ENCODE measurements at regions not wholly inside any gene's neighbourhood (a gene's known extent, or its start where the extent isn't known, plus 50 kb on each side); places are given as distances from the start of the nearest gene placed in this dataset.

DNA sequence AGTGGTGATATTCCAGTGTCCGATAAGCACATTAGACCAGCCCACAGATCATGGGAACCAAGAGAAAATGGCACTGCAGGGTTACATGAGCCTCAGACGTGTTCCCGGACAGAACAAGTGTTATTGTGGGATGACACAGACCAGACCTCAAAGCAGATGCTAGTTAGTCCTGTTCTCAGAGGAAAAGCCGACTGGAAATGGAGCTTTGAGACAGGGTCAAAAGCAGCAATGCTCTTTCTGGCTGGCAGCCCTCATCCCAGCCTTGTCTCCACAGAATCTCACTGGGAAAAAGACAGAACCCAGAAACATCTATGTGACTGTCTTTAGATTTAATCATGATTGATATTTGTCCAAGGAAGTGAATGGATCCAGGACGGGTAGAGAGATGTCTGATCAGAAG is 506.8 kb downstream of the INSC start:
- peaks cover 13 to 20% of the 10 kb centered on the region in 2 experiments for H3K4me1 Mint-ChIP-seq
- TF ChIP-seq, protein P1, sequence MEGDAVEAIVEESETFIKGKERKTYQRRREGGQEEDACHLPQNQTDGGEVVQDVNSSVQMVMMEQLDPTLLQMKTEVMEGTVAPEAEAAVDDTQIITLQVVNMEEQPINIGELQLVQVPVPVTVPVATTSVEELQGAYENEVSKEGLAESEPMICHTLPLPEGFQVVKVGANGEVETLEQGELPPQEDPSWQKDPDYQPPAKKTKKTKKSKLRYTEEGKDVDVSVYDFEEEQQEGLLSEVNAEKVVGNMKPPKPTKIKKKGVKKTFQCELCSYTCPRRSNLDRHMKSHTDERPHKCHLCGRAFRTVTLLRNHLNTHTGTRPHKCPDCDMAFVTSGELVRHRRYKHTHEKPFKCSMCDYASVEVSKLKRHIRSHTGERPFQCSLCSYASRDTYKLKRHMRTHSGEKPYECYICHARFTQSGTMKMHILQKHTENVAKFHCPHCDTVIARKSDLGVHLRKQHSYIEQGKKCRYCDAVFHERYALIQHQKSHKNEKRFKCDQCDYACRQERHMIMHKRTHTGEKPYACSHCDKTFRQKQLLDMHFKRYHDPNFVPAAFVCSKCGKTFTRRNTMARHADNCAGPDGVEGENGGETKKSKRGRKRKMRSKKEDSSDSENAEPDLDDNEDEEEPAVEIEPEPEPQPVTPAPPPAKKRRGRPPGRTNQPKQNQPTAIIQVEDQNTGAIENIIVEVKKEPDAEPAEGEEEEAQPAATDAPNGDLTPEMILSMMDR (conservative IDR thresholded peaks at IDR 0.05): no peak
- no peak overlapping the region for H2BK15ac ChIP-seq (ENCODE audit: low read depth, low read length)
- no peaks in the 10 kb centered on the region for H3K27me3 ChIP-seq (ENCODE audit: insufficient read depth, low read length)
- no peak overlapping the region for H4K8ac ChIP-seq (replicated peaks; ENCODE audit: insufficient read length, low read depth, low read length)
- no peak overlapping the region for H2BK20ac ChIP-seq (ENCODE audit: low read depth, low read length, poor library complexity, severe bottlenecking)
- no peak overlapping the region for H3K9ac ChIP-seq (ENCODE audit: extremely low read depth, insufficient read length, low read length)
- H3K27ac Mint-ChIP-seq: no peak overlapping the region; a peak in 1 of 7 replicates
- H2AFZ ChIP-seq (ENCODE audit: low read length): no peak overlapping the region
- no CpG with 5 or more reads among the region's 5 CpGs for WGBS (ENCODE audit: extremely low coverage, insufficient read length, low lambda C conversion rate)
- no peak overlapping the region for H3K4me2 ChIP-seq (ENCODE audit: insufficient read depth, insufficient read length, low read length)
- H2AK5ac ChIP-seq (ENCODE audit: insufficient read length, low read length): no peak overlapping the region
- no peak overlapping the region for H3K56ac ChIP-seq (ENCODE audit: insufficient read length, low read depth, low read length)
- H3K4ac ChIP-seq (ENCODE audit: low read depth, low read length): no peak overlapping the region
- H3K4me3 Mint-ChIP-seq: no peak overlapping the region
- H4K20me1 ChIP-seq (ENCODE audit: control insufficient read depth, insufficient read depth, insufficient read length): no peaks in the 10 kb centered on the region
- no peak overlapping the region for H4K91ac ChIP-seq (ENCODE audit: insufficient read length, low read depth, low read length)
- H3K79me2 ChIP-seq (ENCODE audit: insufficient read depth, low read length): no peaks in the 10 kb centered on the region
- no peak overlapping the region for H4K5ac ChIP-seq (ENCODE audit: insufficient read length, low read depth, low read length)
- no peaks in the 10 kb centered on the region for H3K9me3 Mint-ChIP-seq
- H3T11ph ChIP-seq (ENCODE audit: low read length): no peak overlapping the region
- no peak overlapping the region for H3K23ac ChIP-seq (ENCODE audit: insufficient read length, low read depth, low read length)
- H2BK120ac ChIP-seq (ENCODE audit: low read depth, low read length, poor library complexity, severe bottlenecking): no peak overlapping the region
- H3K4me1 ChIP-seq (ENCODE audit: insufficient read depth, low read length): no peaks in the 10 kb centered on the region
- H2BK12ac ChIP-seq (ENCODE audit: insufficient read length, low read depth, low read length): no peak overlapping the region
- DNase-seq: no peak
- H3K27me3 Mint-ChIP-seq (ENCODE audit: low read depth): no peaks in the 10 kb centered on the region; the same call in none of the 2 replicates
- H3K14ac ChIP-seq (ENCODE audit: insufficient read depth, low read length): no peak overlapping the region
- H3K18ac ChIP-seq (ENCODE audit: insufficient read length, low read depth, low read length): no peak overlapping the region
- no peaks in the 10 kb centered on the region for H3K36me3 Mint-ChIP-seq (ENCODE audit: insufficient read depth in 1 of 3, low read depth in 3 of 3)
- no peak overlapping the region for H3K27ac ChIP-seq (ENCODE audit: insufficient read length, low read depth, low read length)
- H2BK5ac ChIP-seq (ENCODE audit: insufficient read length, low read length): no peak overlapping the region
- H3K79me1 ChIP-seq (ENCODE audit: insufficient read depth, low read depth, low read length, poor library complexity, severe bottlenecking): no peaks in the 10 kb centered on the region
- no peaks in the 10 kb centered on the region for H3K23me2 ChIP-seq (ENCODE audit: insufficient read length, low read depth, low read length, poor library complexity, severe bottlenecking)
- no peaks in the 10 kb centered on the region for H3K9me3 ChIP-seq (ENCODE audit: control insufficient read depth, low read depth, low read length)

Data from H9 (cell line).